GM23338 (cell line): ENCODE measurements at regions not wholly inside any gene's neighbourhood (a gene's known extent, or its start where the extent isn't known, plus 50 kb on each side); places are given as distances from the start of the nearest gene placed in this dataset.
A peak's percentile ranks its signal among the peaks of the same experiment; 100 is the strongest.

Experiments
- ATAC-seq: fragments of 200-7000 bp; cut with Tn5 transposase; 3 replicates; pipeline ENCODE4 v1.9.1; 2020
- DNase-seq: peaks from one replicate; pipeline ENCODE4 v3.0.0-alpha.2; 2015; ENCODE audit warnings: low spot score
- H2AFZ ChIP-seq: fragments of 200-600 bp; sonication (generic); 2 replicates; pipeline ENCODE4 v1.8.0; 2016; ENCODE audit warnings: antibody characterized with exemption, mild to moderate bottlenecking, moderate library complexity
- H3F3A ChIP-seq: fragments of 200-600 bp; sonication (generic); replicated peaks from 2 replicates; pipeline ENCODE4 v1.8.0; 2017; ENCODE audit warnings: antibody characterized with exemption, mixed run types, low read depth
- H3K27ac ChIP-seq: fragments of 200-600 bp; sonication (generic); 2 replicates; pipeline ENCODE4 v1.6.1; 2016; ENCODE audit warnings: low read depth
- H3K27me3 ChIP-seq: fragments of 200-600 bp; sonication (generic); 2 replicates; pipeline ENCODE4 v1.8.0; 2016; ENCODE audit warnings: mild to moderate bottlenecking, mixed run types, moderate library complexity; ENCODE audit not compliant: insufficient read depth
- H3K36me3 ChIP-seq: fragments of 200-600 bp; sonication (generic); 2 replicates; pipeline ENCODE4 v1.8.0; 2016; ENCODE audit warnings: mild to moderate bottlenecking; ENCODE audit not compliant: insufficient read depth
- H3K4me1 ChIP-seq: fragments of 200-600 bp; sonication (generic); 2 replicates; pipeline ENCODE4 v1.8.0; 2016; ENCODE audit warnings: mild to moderate bottlenecking, moderate library complexity; ENCODE audit not compliant: insufficient read depth
- H3K4me2 ChIP-seq: fragments of 200-600 bp; sonication (generic); 2 replicates; pipeline ENCODE4 v1.7.1; 2017; ENCODE audit warnings: mixed run types
- H3K4me3 ChIP-seq: fragments of 200-600 bp; sonication (generic); 2 replicates; pipeline ENCODE4 v1.6.1; 2016; ENCODE audit warnings: mixed run types
- H3K79me2 ChIP-seq: fragments of 200-600 bp; sonication (generic); replicated peaks from 2 replicates; pipeline ENCODE4 v1.8.0; 2017; ENCODE audit warnings: mild to moderate bottlenecking; ENCODE audit not compliant: insufficient read depth
- H3K9me2 ChIP-seq: fragments of 200-600 bp; sonication (generic); 2 replicates; pipeline ENCODE4 v1.8.0; 2017; ENCODE audit not compliant: insufficient read depth
- H4K20me1 ChIP-seq: fragments of 200-600 bp; sonication (generic); replicated peaks from 2 replicates; pipeline ENCODE4 v1.8.0; 2017; ENCODE audit warnings: mild to moderate bottlenecking; ENCODE audit not compliant: insufficient read depth
- H3K27ac Mint-ChIP-seq: 2 replicates; pipeline ENCODE4 v1.8.0; 2020; ENCODE audit warnings: inconsistent platforms, mild to moderate bottlenecking, moderate library complexity, mixed read lengths
- H3K27me3 Mint-ChIP-seq: 3 replicates; pipeline ENCODE4 v1.8.0; 2022; ENCODE audit warnings: low read depth, mild to moderate bottlenecking, moderate library complexity, mixed read lengths, inconsistent platforms; ENCODE audit not compliant: insufficient read depth, poor library complexity
- H3K36me3 Mint-ChIP-seq: 3 replicates; pipeline ENCODE4 v1.8.0; 2021; ENCODE audit warnings: low read depth, mild to moderate bottlenecking, inconsistent platforms, moderate library complexity, mixed read lengths
- H3K4me1 Mint-ChIP-seq: 3 replicates; pipeline ENCODE4 v1.8.0; 2020; ENCODE audit warnings: mild to moderate bottlenecking, inconsistent platforms, mixed read lengths
- H3K4me3 Mint-ChIP-seq: 3 replicates; pipeline ENCODE4 v1.8.0; 2021; ENCODE audit warnings: moderate library complexity, mild to moderate bottlenecking, inconsistent platforms, mixed read lengths
- H3K9me3 Mint-ChIP-seq: 3 replicates; pipeline ENCODE4 v1.8.0; 2020; ENCODE audit warnings: moderate library complexity, mild to moderate bottlenecking, inconsistent platforms, mixed read lengths
- EZH2 ChIP-seq: fragments of 200-600 bp; sonication (generic); IDR thresholded peaks from one replicate; pipeline ENCODE4 v1.8.0; 2017; ENCODE audit warnings: antibody characterized with exemption, mild to moderate bottlenecking, low read depth; ENCODE audit not compliant: unreplicated experiment
- EZH2phosphoT487 ChIP-seq: fragments of 200-600 bp; sonication (generic); IDR thresholded peaks from one replicate; pipeline ENCODE4 v1.8.1; 2018; ENCODE audit warnings: antibody characterized with exemption; ENCODE audit not compliant: unreplicated experiment
- NANOG ChIP-seq: IDR thresholded peaks from 2 replicates; pipeline ENCODE4 v1.6.1; 2016; ENCODE audit warnings: antibody characterized with exemption, borderline replicate concordance
- ZNF462 ChIP-seq: fragments of 250-450 bp; sonication (Bioruptor Pico); IDR thresholded peaks from 2 replicates; pipeline ENCODE4 v1.5.0; 2020; ENCODE audit warnings: mild to moderate bottlenecking, moderate library complexity
- TF ChIP-seq, protein P1 (sequence below): IDR thresholded peaks from one replicate; pipeline ENCODE4 v1.6.1; 2018; ENCODE audit warnings: antibody characterized with exemption; ENCODE audit not compliant: unreplicated experiment

- no peaks in the 10 kb centered on the region for H3K27me3 Mint-ChIP-seq
Observed at GRCh38 chr9:119709431-119709830, 340.2 kb upstream of the BRINP1 start.

More at GRCh38 chr9:119709431-119709830, 340.2 kb upstream of the BRINP1 start:
- Mint-ChIP-seq H3K36me3 (no peaks in the 10 kb centered on the region), H3K9me3 (no peaks in the 10 kb centered on the region), H3K27ac (no peak overlapping the region), H3K4me1 (peaks cover 3% of the 10 kb centered on the region; the same call in 2 of the 3 replicates), H3K4me3 (no peak overlapping the region)
- no peak overlapping the region for H2AFZ ChIP-seq
- no peak for TF ChIP-seq EZH2phosphoT487
- TF ChIP-seq ZNF462: no peak
- TF ChIP-seq, protein P1, sequence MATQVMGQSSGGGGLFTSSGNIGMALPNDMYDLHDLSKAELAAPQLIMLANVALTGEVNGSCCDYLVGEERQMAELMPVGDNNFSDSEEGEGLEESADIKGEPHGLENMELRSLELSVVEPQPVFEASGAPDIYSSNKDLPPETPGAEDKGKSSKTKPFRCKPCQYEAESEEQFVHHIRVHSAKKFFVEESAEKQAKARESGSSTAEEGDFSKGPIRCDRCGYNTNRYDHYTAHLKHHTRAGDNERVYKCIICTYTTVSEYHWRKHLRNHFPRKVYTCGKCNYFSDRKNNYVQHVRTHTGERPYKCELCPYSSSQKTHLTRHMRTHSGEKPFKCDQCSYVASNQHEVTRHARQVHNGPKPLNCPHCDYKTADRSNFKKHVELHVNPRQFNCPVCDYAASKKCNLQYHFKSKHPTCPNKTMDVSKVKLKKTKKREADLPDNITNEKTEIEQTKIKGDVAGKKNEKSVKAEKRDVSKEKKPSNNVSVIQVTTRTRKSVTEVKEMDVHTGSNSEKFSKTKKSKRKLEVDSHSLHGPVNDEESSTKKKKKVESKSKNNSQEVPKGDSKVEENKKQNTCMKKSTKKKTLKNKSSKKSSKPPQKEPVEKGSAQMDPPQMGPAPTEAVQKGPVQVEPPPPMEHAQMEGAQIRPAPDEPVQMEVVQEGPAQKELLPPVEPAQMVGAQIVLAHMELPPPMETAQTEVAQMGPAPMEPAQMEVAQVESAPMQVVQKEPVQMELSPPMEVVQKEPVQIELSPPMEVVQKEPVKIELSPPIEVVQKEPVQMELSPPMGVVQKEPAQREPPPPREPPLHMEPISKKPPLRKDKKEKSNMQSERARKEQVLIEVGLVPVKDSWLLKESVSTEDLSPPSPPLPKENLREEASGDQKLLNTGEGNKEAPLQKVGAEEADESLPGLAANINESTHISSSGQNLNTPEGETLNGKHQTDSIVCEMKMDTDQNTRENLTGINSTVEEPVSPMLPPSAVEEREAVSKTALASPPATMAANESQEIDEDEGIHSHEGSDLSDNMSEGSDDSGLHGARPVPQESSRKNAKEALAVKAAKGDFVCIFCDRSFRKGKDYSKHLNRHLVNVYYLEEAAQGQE: peak; percentile 48
- TF ChIP-seq EZH2: no peak
- no peak for TF ChIP-seq NANOG
- no peak overlapping the region for H3K27ac ChIP-seq
- no peaks in the 10 kb centered on the region for H3K79me2 ChIP-seq
- no peak overlapping the region for H3K4me3 ChIP-seq
- DNase-seq: no peak
- no peak for ATAC-seq
- no peaks in the 10 kb centered on the region for H4K20me1 ChIP-seq
- H3K36me3 ChIP-seq: no peaks in the 10 kb centered on the region; the same call in 1 of the 2 replicates
- H3F3A ChIP-seq: no peaks in the 10 kb centered on the region
- H3K27me3 ChIP-seq: no peaks in the 10 kb centered on the region
- H3K9me2 ChIP-seq: no peaks in the 10 kb centered on the region
- H3K4me2 ChIP-seq: no peak overlapping the region
- no peaks in the 10 kb centered on the region for H3K4me1 ChIP-seq
